Myocyte (in vitro differentiated cells): ENCODE measurements at regions not wholly inside any gene's neighbourhood (a gene's known extent, or its start where the extent isn't known, plus 50 kb on each side); places are given as distances from the start of the nearest gene placed in this dataset.
"Not testable (repeated sequence)": the region's sequence is repeated elsewhere in the genome, so short reads cannot be mapped to it uniquely, and the experiment has no call there.

Experiments used
- DNase-seq: peaks from one replicate; pipeline ENCODE4 v3.0.0-alpha.2; 2012; ENCODE audit warnings: low read depth

DNA sequence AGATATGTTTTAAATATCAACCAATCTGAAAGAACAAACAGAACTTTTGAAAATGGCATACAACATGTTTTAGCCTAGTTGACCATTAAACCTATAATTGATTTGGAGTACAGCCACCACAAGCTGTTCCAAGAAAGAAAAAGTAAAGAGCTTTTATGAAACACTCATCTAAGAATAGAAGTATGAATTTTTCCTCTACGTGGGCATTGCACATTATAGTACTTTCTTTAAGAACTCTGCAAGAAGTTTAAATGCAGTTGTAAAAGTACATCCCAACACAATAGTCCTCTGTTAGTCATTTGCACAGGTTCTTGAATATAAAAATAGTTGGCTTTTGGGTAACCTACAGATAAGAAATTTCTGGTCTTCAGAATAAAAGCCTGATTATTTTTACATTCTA lies 933.6 kb upstream of the ADGRL3 start:
- no peak for DNase-seq

DNA sequence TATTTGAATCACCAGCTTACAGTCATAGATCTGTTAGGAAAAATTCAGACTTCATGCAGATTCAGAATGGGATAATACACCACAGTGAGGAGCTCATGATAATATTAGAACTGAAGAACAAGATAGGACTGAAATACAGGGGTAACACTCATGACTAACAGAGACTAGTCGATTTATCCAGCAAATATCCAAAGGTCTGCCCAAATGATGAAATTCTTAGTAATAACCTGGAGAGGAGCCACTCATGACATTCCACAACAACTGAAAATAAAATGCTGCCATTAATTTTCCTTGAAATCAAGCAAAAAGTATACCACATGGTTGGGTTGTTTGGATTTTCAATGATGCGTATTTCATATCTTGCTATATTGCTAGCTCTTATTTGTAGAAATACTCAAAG lies 903.7 kb upstream of the ADGRL3 start:
- no peak for DNase-seq

DNA sequence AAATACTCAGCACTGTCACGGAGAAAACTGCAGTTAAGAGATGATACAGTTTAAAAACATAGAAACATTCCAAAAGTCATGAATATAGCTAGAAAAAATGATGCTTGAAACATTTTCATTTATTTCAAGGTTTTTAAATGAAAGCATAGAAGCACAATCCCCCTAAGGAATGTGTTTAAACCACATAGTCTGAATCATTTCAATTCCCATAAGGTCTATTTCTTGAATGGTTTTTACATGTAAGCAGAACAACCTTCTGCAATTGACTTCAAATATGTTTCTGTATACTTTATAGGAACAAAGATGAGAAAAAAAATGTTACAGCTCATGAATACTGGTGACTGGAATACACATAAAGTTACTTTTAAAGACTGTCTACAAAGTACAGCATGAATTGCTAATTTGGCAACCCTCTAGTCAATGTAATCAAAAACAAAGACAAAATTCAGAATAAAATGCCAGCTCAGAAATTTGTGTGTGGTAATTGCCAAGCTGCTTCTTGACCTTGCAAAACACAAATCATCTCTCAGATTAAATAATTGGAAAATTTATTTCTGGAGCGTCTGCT lies 886.4 kb upstream of the ADGRL3 start:
- no peak for DNase-seq

DNA sequence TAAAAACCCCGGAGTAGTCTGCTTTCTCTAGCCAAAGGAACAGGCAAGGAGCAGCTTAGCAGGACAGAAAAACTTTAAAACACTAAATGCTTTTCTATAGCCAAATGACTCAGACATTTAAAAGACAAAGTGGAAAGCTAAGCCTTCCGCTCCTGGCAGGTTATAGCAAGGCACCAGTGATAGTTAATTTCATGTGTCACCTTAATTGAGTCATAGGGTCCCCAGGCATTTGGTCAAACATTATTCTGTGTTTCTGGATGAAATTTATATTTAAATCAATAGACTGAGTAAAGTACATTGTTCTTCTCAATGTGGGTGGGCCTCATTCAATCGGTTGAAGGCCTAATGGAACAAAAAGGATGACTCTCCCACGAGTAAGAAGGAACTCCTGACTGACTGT lies 885.7 kb upstream of the ADGRL3 start:
- no peak for DNase-seq

DNA sequence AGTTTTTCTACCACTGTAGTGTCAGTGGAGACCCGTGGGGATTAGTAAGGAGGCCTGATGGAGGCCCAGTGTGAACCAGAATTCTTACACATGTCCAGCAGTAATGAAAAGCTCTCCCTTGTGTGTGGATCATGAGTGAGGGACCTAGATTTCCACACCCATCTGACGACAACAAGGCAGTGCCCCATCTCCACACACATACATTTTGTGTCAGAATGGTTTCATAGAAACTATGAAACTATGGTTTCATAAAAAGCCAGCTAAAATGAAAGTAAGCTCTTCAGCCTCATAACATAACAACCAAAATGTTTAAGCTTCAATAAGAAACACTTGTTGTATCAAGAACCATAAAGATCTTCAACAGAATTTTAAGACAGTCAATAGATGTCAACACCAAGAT lies 884.5 kb upstream of the ADGRL3 start:
- no peak for DNase-seq

DNA sequence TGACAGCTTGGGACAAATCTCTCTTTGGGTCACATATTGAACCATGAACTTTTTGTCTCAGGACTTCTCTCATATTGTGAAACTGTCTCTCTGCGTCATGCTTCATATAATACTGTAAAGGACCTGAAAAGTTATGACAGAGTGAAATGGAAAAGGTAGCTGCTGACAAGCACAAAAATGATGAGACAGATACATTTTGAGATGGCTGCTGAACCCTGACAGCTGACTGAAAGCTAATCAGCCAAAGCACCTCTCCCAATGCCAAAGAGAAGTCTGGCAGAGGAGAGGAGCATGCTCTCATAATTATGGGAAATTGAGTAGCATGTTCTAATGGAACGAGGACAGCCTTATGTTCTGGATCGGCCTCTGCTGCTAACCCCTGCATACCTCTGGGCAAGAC lies 873.4 kb upstream of the ADGRL3 start:
- DNase-seq: no peak

DNA sequence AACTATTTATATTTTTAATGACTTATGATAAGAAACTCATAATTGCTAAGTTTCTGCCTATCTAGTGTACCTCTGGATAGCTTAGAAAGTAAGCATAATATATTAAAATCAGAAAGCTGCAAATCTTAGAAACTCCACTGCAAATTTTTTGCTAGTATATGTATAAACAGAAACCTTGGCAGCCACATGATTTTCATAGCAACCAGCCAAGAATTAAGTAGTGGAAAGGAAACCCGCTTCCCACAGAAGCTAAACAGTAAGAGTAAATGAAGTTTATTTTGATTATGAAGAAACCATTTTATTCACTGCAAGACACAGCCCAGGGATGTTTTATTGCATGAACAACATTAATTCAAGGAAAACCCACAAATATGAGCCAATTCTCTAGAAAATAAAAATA lies 872.5 kb upstream of the ADGRL3 start:
- no peak for DNase-seq

DNA sequence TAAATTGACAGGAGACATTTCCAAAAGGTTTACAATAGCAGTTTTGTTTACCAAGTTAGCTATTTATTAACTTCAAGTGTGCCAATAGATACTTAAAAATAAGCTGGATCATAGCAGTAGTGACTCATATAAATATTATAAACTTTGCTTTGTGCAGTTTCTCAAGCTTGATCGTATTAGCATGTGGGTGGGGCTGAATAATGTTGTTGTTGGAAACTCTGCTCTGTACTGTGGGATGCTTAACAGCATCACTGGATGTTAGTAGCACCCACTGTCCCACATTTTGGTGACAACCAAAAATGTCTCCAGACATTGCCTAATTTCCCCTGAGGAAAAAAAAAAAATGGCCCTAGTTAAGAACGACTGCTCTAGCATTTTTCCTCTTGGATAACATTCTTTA lies 855.2 kb upstream of the ADGRL3 start:
- no peak for DNase-seq

DNA sequence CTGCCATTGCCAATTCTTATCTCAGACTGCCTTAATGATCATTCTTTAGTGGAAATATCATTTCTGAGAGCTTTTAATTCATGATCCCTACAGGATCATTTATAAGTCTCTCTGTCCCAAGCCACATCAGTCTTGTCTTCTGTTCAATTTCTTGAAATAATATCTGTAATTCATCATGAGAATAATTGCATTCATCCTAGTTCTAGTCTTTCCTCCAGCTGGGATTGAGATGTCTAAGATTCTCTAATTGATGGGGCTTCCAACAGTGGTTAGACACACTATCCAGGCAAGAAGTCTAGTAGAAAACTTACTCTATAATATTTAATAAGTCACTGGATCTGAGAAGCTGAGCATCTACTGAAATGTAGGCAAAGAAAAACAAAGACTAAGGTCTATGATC lies 854.7 kb upstream of the ADGRL3 start:
- DNase-seq: no peak

DNA sequence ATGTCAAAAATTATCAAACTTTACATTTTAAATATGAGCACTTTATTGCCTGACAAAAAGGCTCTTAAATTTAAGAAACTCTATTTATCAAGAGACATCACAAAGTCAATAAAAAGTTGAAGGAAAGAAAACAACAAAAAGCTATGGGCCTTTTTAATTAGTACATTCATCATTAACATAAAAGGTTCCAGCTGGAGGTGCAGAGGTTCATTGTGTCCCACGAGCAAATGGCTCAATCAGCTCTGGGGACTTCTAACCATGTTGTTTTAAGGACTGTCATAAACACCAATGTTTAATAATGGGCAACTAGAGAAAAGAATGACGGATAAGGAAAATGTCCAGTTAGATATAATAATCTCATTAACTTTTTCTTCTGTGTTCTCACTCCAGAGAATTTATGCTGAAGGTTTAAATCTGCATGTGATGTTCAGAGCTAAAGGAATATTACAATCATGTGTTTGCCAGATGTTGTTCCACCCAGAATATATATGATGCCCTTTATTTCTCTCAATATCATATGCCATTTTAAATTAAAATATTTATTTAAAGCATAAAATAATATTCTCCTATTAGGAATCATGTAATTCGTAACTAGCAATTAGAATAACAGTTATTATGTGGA lies 840.3 kb upstream of the ADGRL3 start:
- DNase-seq: no peak

DNA sequence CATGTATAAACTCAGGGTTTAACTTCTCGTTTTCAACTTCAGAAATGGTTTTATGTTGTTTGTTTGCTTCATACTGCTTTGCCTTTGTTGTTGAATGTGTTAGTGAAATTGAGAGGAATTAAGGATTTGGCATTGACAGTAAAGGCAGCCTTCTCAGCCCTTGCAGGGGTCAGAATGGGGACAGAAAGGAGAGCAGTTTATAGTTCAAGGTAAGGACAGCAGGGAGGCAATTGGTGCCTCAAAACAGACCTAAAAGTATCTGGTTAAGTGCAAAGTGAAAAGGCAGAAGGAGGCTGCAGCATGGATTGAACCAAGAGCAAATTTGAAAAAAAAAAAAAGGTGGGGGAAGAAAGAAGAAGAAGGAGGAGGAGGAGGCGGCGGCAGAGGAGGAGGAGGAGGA lies 835.0 kb upstream of the ADGRL3 start:
- DNase-seq: no peak

DNA sequence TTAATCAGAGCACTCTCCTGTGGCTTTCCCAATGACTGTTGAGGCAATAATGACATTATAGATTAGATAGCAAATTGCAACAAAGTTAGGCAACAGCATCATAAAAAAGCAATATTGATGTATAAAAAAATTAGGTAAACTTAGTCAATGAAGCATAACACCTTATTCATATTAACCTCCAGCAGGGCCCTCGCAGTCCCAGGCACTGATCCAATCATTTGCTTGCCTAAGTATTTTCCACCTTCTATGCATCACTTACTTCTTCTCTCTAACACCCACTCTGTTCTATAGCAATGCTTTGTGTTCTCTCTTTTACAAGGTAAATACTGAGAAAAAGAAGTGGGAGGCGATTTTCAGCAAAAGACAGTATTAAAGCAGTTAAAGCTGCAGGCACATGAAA lies 833.5 kb upstream of the ADGRL3 start:
- no peak for DNase-seq

DNA sequence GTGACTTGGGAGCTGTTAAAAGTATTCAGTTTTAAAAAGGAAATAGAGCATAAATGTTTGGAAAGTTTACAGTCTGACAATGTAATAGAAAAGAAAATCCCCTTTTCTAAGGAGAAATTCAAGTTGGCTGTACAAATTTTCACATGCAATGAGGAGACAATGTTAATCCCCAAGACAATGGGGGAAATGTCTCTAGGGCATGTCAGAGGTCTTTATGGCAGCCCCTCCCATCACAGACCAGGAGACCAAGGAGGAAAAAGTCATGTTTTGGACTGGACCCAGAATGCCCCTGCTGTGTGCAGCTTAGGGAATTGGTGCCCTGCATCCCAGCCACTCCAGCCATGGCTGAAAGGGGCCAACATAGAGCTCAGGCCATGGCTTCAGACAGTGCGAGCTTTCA lies 831.1 kb upstream of the ADGRL3 start:
- DNase-seq: no peak

DNA sequence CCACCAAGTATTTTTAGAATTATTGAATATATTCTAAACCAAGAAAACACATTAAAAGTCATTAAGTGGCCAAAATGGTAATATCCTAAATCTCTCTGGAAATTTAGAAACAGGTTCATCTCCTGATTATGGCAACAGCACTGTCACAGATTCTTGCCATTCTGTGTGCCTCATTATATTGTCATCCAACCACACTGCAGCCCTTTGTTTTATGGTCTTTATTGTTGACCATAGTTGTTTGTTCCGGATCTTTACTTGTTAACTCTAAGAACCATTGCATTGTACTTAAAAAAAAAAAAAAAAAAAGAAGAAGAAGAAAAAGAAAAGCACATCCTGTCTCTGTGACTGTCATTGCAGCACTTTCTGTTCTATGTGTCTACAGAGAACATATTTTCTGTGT lies 822.1 kb upstream of the ADGRL3 start:
- no peak for DNase-seq

DNA sequence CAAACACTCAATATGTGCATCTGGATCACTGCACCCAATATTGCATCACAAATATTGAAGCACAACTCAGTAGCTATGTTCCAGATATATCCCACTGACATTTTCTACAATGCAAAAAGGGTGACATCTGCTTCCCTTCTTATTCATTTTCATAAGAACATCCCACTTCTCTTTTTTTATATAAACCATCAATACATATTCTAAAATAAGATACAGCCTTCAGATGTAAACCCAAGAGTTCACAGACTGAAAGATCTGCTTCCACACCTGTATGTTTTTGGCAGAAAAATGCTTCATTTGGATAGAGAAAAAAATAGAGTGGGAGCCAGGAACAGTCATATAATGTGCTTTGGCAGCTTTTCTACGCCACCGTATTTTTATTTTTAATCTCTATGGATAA lies 815.6 kb upstream of the ADGRL3 start:
- DNase-seq: no peak

DNA sequence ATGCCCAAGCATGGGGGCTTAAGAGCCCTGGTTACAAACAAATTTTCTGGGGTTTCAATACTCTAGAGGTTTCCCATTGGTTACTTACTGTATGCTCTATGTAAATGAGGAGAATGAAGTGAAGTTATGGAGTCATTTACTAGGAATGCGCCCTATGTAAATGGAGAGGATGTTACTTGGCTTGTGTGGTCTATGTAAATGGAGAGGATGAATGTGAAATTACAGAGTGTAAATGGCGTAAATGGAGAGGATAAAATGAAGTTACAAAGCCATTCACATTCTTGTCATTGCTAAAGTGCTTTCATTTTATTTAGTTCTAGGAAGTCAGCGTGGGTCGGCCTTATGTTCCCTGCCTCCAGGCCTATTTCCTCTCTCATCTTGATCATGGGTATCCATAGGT lies 810.5 kb upstream of the ADGRL3 start:
- no peak for DNase-seq

DNA sequence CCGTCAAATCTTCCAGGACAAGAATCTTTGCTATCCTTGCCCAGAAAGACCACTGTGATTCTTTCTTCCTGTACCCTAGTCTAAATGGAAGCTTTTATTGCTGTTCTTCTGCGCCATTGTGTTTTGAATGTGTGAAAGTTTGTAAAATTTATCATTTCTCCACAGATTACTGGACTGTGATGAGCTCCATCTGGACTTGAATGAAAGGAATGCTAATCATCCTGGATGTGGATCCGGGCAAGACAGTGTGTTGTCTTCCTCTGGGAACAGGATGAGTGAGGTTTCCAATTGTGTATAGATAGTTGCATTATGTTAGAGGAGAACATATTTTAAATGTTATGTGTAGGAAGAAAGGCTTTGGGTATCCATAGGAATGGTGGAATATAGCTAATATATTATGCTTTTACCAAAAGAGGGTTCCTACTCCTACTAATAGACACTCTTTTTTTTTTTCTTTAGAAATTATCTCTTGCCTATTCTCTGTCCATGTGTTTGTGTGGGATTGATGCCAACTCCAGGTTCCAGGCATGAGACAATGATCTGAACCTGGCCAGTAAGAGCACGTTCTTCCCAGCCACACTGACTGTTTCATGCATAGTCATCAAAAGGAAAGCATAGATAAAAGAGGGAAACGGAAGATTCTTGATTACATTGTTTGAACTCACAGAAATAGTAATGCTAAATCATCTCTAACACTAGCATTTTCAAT lies 803.6 kb upstream of the ADGRL3 start:
- no peak for DNase-seq

DNA sequence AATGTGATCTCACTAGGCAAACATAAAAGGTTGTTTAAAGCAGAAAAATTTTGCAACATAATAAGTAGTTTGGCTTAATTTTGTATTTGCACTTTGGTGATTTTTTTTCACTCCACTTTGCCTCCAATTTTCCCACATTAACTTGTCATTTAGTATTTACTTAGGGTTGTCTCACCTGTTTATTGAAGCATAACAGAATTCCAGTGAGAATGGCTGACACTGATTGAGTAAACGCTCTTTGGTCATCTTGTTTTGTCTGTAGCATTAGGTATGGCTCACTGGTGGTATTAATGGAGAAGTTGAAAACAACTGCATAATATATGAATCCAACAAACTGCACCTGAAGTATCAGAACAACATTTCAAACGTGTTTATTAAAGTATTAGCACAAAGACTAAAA lies 799.5 kb upstream of the ADGRL3 start:
- no peak for DNase-seq

DNA sequence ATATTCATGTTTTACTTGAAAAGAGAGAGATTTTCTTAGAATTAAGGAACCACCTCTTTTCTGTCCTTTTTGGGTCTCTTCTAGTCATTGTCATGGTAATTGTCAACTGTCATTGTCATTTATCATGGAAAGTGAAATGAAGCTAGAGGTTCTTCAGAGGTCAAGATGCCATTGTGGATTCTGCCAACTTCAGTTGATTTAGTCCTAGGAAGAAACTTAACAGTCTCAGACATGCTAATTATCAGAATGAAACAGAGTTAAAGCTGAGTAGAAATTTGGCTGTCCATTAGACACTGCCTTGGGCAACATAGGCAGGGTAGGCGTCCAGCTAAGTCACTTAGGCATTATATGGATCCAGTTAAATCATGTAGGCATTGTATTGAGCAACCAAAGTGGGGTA lies 796.1 kb upstream of the ADGRL3 start:
- no peak for DNase-seq

DNA sequence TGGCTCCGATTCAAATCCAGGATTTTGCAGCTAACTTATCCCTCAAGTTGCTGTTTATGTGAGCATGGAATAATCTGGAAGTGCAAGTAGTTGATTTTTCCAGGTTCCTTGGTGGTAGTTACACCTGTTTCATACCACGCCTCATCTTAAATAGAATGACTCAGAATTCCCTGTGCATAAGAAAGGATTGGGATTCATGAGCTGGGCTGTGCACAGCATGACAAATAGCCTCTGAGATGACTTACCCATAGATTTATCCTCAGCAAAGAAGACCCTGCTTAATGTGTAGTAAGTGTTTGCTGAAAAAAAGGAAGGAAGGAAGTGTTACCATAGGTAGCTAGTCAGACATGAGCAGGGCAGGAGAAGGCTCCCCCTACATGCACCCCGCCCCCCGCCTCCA lies 777.7 kb upstream of the ADGRL3 start:
- no peak for DNase-seq

DNA sequence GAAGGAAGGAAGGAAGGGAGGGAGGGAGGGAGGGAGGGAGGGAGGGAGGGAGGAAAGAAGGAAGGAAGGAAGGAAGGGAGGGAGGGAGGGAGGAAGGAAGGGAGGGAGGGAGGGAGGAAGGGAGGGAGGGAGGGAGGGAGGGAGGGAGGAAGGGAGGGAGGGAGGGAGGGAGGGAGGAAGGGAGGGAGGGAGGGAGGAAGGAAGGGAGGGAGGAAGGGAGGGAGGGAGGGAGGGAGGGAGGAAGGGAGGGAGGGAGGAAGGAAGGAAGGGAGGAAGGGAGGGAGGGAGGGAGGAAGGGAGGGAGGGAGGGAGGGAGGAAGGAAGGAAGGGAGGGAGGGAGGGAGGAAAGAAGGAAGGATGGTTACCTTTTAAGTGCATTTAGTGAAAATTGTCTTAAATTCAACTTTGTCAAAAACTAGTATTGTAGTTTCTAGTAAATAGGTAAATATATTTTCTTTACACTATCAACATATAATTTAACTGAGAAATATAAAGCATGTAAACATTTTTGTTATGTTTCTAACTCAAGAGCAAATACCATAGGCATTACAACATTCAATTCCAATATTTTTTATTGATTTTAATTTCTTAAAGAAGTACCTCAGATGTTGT lies 776.4 kb upstream of the ADGRL3 start:
- not testable (repeated sequence) for DNase-seq

DNA sequence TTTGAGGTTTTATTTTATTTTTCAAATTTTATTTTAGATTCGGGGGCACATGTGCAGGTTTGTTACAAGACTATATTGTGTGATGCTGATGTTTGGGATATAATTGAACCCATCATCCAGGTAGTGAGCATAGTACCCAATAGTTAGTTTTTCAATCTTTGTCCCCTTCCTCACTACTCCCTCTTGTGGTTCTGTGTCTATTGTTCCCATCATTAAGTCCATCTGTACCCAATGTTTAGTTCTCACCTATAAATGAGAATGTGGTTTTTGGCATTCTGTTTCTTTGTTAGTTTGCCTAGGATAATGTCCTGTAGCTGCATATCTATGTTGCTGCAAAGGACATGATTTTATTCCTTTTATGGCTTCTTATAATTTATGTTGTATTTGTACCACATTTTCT lies 767.2 kb upstream of the ADGRL3 start:
- no peak for DNase-seq

DNA sequence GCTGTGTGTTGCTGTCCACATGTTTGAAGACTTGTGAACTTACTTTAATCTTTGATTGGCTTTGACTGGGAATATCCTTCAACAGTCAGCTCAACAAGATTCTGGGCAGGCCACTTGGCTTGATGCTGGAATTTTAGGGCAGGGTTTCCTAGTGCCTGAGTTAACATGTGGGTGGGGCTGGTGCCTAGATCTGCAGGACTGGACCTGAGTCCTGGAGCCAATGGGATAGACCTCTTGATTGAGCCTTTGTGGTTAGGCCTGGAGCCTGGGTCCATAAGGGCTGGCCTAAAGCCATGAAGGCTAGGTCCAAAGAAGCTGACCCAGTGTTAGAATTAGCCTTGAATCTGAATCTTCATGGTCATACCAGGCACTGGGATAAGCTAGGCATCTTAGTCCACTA lies 757.1 kb upstream of the ADGRL3 start:
- no peak for DNase-seq
